ENCODE measurements at regions not wholly inside any gene's neighbourhood (a gene's known extent, or its start where the extent isn't known, plus 50 kb on each side); places are given as distances from the start of the nearest gene placed in this dataset.

- TF ChIP-seq, protein P1, sequence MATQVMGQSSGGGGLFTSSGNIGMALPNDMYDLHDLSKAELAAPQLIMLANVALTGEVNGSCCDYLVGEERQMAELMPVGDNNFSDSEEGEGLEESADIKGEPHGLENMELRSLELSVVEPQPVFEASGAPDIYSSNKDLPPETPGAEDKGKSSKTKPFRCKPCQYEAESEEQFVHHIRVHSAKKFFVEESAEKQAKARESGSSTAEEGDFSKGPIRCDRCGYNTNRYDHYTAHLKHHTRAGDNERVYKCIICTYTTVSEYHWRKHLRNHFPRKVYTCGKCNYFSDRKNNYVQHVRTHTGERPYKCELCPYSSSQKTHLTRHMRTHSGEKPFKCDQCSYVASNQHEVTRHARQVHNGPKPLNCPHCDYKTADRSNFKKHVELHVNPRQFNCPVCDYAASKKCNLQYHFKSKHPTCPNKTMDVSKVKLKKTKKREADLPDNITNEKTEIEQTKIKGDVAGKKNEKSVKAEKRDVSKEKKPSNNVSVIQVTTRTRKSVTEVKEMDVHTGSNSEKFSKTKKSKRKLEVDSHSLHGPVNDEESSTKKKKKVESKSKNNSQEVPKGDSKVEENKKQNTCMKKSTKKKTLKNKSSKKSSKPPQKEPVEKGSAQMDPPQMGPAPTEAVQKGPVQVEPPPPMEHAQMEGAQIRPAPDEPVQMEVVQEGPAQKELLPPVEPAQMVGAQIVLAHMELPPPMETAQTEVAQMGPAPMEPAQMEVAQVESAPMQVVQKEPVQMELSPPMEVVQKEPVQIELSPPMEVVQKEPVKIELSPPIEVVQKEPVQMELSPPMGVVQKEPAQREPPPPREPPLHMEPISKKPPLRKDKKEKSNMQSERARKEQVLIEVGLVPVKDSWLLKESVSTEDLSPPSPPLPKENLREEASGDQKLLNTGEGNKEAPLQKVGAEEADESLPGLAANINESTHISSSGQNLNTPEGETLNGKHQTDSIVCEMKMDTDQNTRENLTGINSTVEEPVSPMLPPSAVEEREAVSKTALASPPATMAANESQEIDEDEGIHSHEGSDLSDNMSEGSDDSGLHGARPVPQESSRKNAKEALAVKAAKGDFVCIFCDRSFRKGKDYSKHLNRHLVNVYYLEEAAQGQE (IDR thresholded peaks at IDR 0.05; ENCODE audit: insufficient replicate concordance, low read depth) = no peak
- TF ChIP-seq, protein P2, sequence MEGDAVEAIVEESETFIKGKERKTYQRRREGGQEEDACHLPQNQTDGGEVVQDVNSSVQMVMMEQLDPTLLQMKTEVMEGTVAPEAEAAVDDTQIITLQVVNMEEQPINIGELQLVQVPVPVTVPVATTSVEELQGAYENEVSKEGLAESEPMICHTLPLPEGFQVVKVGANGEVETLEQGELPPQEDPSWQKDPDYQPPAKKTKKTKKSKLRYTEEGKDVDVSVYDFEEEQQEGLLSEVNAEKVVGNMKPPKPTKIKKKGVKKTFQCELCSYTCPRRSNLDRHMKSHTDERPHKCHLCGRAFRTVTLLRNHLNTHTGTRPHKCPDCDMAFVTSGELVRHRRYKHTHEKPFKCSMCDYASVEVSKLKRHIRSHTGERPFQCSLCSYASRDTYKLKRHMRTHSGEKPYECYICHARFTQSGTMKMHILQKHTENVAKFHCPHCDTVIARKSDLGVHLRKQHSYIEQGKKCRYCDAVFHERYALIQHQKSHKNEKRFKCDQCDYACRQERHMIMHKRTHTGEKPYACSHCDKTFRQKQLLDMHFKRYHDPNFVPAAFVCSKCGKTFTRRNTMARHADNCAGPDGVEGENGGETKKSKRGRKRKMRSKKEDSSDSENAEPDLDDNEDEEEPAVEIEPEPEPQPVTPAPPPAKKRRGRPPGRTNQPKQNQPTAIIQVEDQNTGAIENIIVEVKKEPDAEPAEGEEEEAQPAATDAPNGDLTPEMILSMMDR (IDR thresholded peaks at IDR 0.05; ENCODE audit: insufficient read depth, low read length) = no peak
- TF ChIP-seq POLR2AphosphoS5 (IDR thresholded peaks at IDR 0.05; ENCODE audit: low read depth) (no peak), SPI1 (IDR thresholded peaks at IDR 0.05; ENCODE audit: borderline replicate concordance, low read depth) (no peak)
Observed at GRCh38 chr11:13905137-13905781, 57.3 kb upstream of the SPON1 start.
